ENCODE measurements at regions not wholly inside any gene's neighbourhood (a gene's known extent, or its start where the extent isn't known, plus 50 kb on each side); places are given as distances from the start of the nearest gene placed in this dataset.

- no peak for TF ChIP-seq CHD7 (IDR thresholded peaks at IDR 0.05; ENCODE audit: insufficient replicate concordance, low read length)
- no peak for TF ChIP-seq POLR2A (IDR thresholded peaks at IDR 0.05; ENCODE audit: control extremely low read depth in 1 of 2, low read depth in 2 of 2, low read length in 2 of 2)
- peak; percentile 84 for TF ChIP-seq CEBPB (IDR thresholded peaks at IDR 0.05; ENCODE audit: low read depth, low read length)
- TF ChIP-seq MAFK (IDR thresholded peaks at IDR 0.05; ENCODE audit: low read depth, low read length), result no peak
- no peak for TF ChIP-seq YY1 (IDR thresholded peaks at IDR 0.05; ENCODE audit: low read depth, low read length)
- no peak for TF ChIP-seq CTCF (IDR thresholded peaks at IDR 0.05; ENCODE audit: control extremely low read depth in 1 of 3, insufficient read depth in 1 of 3, low read depth in 1 of 3, low read length in 3 of 3)
- TF ChIP-seq JUND (IDR thresholded peaks at IDR 0.05; ENCODE audit: low read length), result no peak
- TF ChIP-seq EP300 (IDR thresholded peaks at IDR 0.05; ENCODE audit: borderline replicate concordance in 1 of 2, low read depth in 2 of 2, low read length in 2 of 2), result no peak
- no peak for TF ChIP-seq PHF8 (conservative IDR thresholded peaks at IDR 0.05; ENCODE audit: low read depth, low read length)
- no peak for TF ChIP-seq CHD2 (IDR thresholded peaks at IDR 0.05; ENCODE audit: low read length)
These were observed 563.4 kb upstream of the POU3F3 start for GRCh38 chr2:104290566-104290891.

All from H1 (cell line).